ENCODE measurements at regions not wholly inside any gene's neighbourhood (a gene's known extent, or its start where the extent isn't known, plus 50 kb on each side); places are given as distances from the start of the nearest gene placed in this dataset.

- Histone ChIP-seq H2AK5ac (ENCODE audit: low read depth, low read length) (no peak overlapping the region), H3K56ac (replicated peaks; ENCODE audit: insufficient read length, low read depth, low read length) (no peak overlapping the region), H3K4me3 (ENCODE audit: extremely low read depth in 1 of 4, insufficient read depth in 2 of 4, low read depth in 3 of 4, low read length in 4 of 4) (no peak overlapping the region), H3K18ac (ENCODE audit: extremely low read depth, low read length) (no peak overlapping the region), H2BK120ac (replicated peaks; ENCODE audit: low read depth, low read length) (no peak overlapping the region), H3K9me3 (ENCODE audit: insufficient read depth in 2 of 2, low read depth in 1 of 2, low read length in 1 of 2) (no peaks in the 10 kb centered on the region), H3K23ac (ENCODE audit: insufficient read length) (no peak overlapping the region), H3K27me3 (replicated peaks in 1 of 4; ENCODE audit: control insufficient read depth in 3 of 4, extremely low read depth in 1 of 4, insufficient read depth in 3 of 4, low read length in 3 of 4) (peaks cover 0 to 7% (median under 1%) of the 10 kb centered on the region in 4 experiments; a peak in 3 of 7 replicates), H4K20me1 (replicated peaks in 1 of 2; ENCODE audit: control insufficient read depth in 1 of 2, insufficient read depth in 2 of 2, low read length in 2 of 2) (no peaks in the 10 kb centered on the region), H4K91ac (replicated peaks; ENCODE audit: insufficient read length, low read length) (no peak overlapping the region), H3K4me2 (ENCODE audit: insufficient read depth in 1 of 2, low read depth in 2 of 2, low read length in 2 of 2) (no peak overlapping the region), H3K4ac (replicated peaks; ENCODE audit: insufficient read length, low read depth, low read length) (no peak overlapping the region), H3K23me2 (ENCODE audit: low read depth, low read length) (no peaks in the 10 kb centered on the region), H2BK20ac (ENCODE audit: low read length) (no peak overlapping the region), H2AFZ (ENCODE audit: low read length) (0 out of 2 replicates have a peak overlapping the region, but pooled peaks have one; percentile 3), H2BK15ac (ENCODE audit: low read length) (no peak overlapping the region), H3K4me1 (replicated peaks in 1 of 4; ENCODE audit: control insufficient read depth in 3 of 4, insufficient read depth in 4 of 4, low read length in 3 of 4) (no peaks in the 10 kb centered on the region), H4K5ac (ENCODE audit: insufficient read length, low read depth, low read length) (no peak overlapping the region), H2BK5ac (ENCODE audit: low read depth, low read length) (no peak overlapping the region), H3K14ac (ENCODE audit: insufficient read length) (no peak overlapping the region), H3K9ac (replicated peaks in 1 of 4; ENCODE audit: extremely low read depth in 1 of 4, low read depth in 3 of 4, low read length in 3 of 4) (no peak overlapping the region), H4K8ac (ENCODE audit: extremely low read depth, insufficient read depth, low read length) (no peak overlapping the region), H3K27ac (ENCODE audit: low read depth, low read length) (no peak overlapping the region), H3K36me3 (ENCODE audit: control insufficient read depth in 2 of 4, insufficient read depth in 4 of 4, low read length in 3 of 4) (no peaks in the 10 kb centered on the region), H3K79me1 (ENCODE audit: low read depth, low read length) (no peaks in the 10 kb centered on the region), H2BK12ac (ENCODE audit: low read depth, low read length) (no peak overlapping the region), H3K79me2 (ENCODE audit: control insufficient read depth in 1 of 2, insufficient read depth in 2 of 2, low read length in 2 of 2) (no peaks in the 10 kb centered on the region)
- CTCF ChIA-PET (ENCODE audit: partially characterized antibody): no interaction called here
- FAIRE-seq (no peak), DNase-seq (ENCODE audit: low read depth in 1 of 2, low spot score in 2 of 2) (no peak)
- POLR2A ChIA-PET (ENCODE audit: partially characterized antibody): no interaction called here
- WGBS, 2 experiments (ENCODE audit: extremely low coverage in 1 of 2, insufficient coverage in 1 of 2, insufficient read length in 1 of 2, insufficient replicate concordance in 2 of 2, low coverage in 1 of 2, low lambda C conversion rate in 2 of 2, missing lambda C conversion rate in 1 of 2): 93% methylated on average over 3 of the region's 3 CpGs; no CpG with 5 or more reads in 1 of the 2 experiments
- no peak for TF ChIP-seq SUZ12 (IDR thresholded peaks at IDR 0.05; ENCODE audit: low read length)
Measured at GRCh38 chr6:103908898-103909297, 950.8 kb downstream of the HACE1 start.

All from H1 (cell line).